ENCODE measurements at regions not wholly inside any gene's neighbourhood (a gene's known extent, or its start where the extent isn't known, plus 50 kb on each side); places are given as distances from the start of the nearest gene placed in this dataset.

GRCh38 chr3:151579571-151580270 is 118.9 kb upstream of the IGSF10 start:
- Histone ChIP-seq H3K14ac (ENCODE audit: insufficient read length) (no peak overlapping the region), H3K27ac (ENCODE audit: low read depth, low read length) (no peak overlapping the region), H3K9ac (replicated peaks in 1 of 4; ENCODE audit: extremely low read depth in 1 of 4, low read depth in 3 of 4, low read length in 3 of 4) (no peak overlapping the region), H3K4ac (replicated peaks; ENCODE audit: insufficient read length, low read depth, low read length) (no peak overlapping the region), H3K4me1 (replicated peaks in 1 of 4; ENCODE audit: control insufficient read depth in 3 of 4, insufficient read depth in 4 of 4, low read length in 3 of 4) (peaks cover 0 to 3% (median 0%) of the 10 kb centered on the region in 4 experiments; a peak in 1 of 7 replicates), H3K79me2 (ENCODE audit: control insufficient read depth in 1 of 2, insufficient read depth in 2 of 2, low read length in 2 of 2) (no peaks in the 10 kb centered on the region), H4K8ac (ENCODE audit: extremely low read depth, insufficient read depth, low read length) (no peak overlapping the region), H3K23me2 (ENCODE audit: low read depth, low read length) (no peaks in the 10 kb centered on the region), H4K20me1 (replicated peaks in 1 of 2; ENCODE audit: control insufficient read depth in 1 of 2, insufficient read depth in 2 of 2, low read length in 2 of 2) (no peaks in the 10 kb centered on the region), H4K91ac (replicated peaks; ENCODE audit: insufficient read length, low read length) (no peak overlapping the region), H3K4me3 (ENCODE audit: extremely low read depth in 1 of 4, insufficient read depth in 2 of 4, low read depth in 3 of 4, low read length in 4 of 4) (no peak overlapping the region), H3K27me3 (replicated peaks in 1 of 4; ENCODE audit: control insufficient read depth in 3 of 4, extremely low read depth in 1 of 4, insufficient read depth in 3 of 4, low read length in 3 of 4) (no peaks in the 10 kb centered on the region), H2BK20ac (ENCODE audit: low read length) (no peak overlapping the region), H3K56ac (replicated peaks; ENCODE audit: insufficient read length, low read depth, low read length) (no peak overlapping the region), H3K23ac (ENCODE audit: insufficient read length) (no peak overlapping the region), H2AFZ (ENCODE audit: low read length) (no peak overlapping the region), H2BK5ac (ENCODE audit: low read depth, low read length) (no peak overlapping the region), H3K36me3 (ENCODE audit: control insufficient read depth in 2 of 4, insufficient read depth in 4 of 4, low read length in 3 of 4) (no peaks in the 10 kb centered on the region; a peak in 1 of 8 replicates), H2AK5ac (ENCODE audit: low read depth, low read length) (no peak overlapping the region), H2BK12ac (ENCODE audit: low read depth, low read length) (no peak overlapping the region), H2BK120ac (replicated peaks; ENCODE audit: low read depth, low read length) (no peak overlapping the region), H3K9me3 (ENCODE audit: insufficient read depth in 2 of 2, low read depth in 1 of 2, low read length in 1 of 2) (peaks cover 5 to 11% of the 10 kb centered on the region in 2 experiments; a peak in 2 of 4 replicates), H3K18ac (ENCODE audit: extremely low read depth, low read length) (no peak overlapping the region), H4K5ac (ENCODE audit: insufficient read length, low read depth, low read length) (no peak overlapping the region), H2BK15ac (ENCODE audit: low read length) (no peak overlapping the region), H3K4me2 (ENCODE audit: insufficient read depth in 1 of 2, low read depth in 2 of 2, low read length in 2 of 2) (no peak overlapping the region), H3K79me1 (ENCODE audit: low read depth, low read length) (no peaks in the 10 kb centered on the region)
- DNase-seq (ENCODE audit: low read depth in 1 of 2, low spot score in 2 of 2) (no peak), FAIRE-seq (no peak)
- 90% methylated on average over 3 of the region's 3 CpGs; no CpG with 5 or more reads in 1 of the 2 experiments for WGBS, 2 experiments (ENCODE audit: extremely low coverage in 1 of 2, insufficient coverage in 1 of 2, insufficient read length in 1 of 2, insufficient replicate concordance in 2 of 2, low coverage in 1 of 2, low lambda C conversion rate in 2 of 2, missing lambda C conversion rate in 1 of 2)
- ChIA-PET POLR2A (ENCODE audit: partially characterized antibody) (no interaction called here), CTCF (ENCODE audit: partially characterized antibody) (interaction anchor here (0.6 kb wide), 1 partner anchor 13 kb away, joined by 4 read pairs; no protein-coding TSS in a partner anchor)
- TF ChIP-seq KDM5A (IDR thresholded peaks at IDR 0.05; ENCODE audit: low read length) (no peak), CEBPB (IDR thresholded peaks at IDR 0.05; ENCODE audit: low read depth, low read length) (no peak), YY1 (IDR thresholded peaks at IDR 0.05; ENCODE audit: low read depth, low read length) (no peak), TAF7 (optimal IDR thresholded peaks at IDR 0.05; ENCODE audit: borderline replicate concordance, low read depth, low read length) (no peak), SRF (IDR thresholded peaks at IDR 0.05; ENCODE audit: low read depth, low read length) (no peak), SIN3A (conservative IDR thresholded peaks at IDR 0.05 in 1 of 2, IDR thresholded peaks at IDR 0.05 in 1 of 2; ENCODE audit: low read depth in 1 of 2, low read length in 2 of 2) (no peak), POLR2AphosphoS5 (IDR thresholded peaks at IDR 0.05; ENCODE audit: low read depth, low read length) (no peak), RBBP5 (IDR thresholded peaks at IDR 0.05; ENCODE audit: borderline replicate concordance, low read depth, low read length) (no peak), RFX5 (IDR thresholded peaks at IDR 0.05; ENCODE audit: borderline replicate concordance, low read depth, low read length) (no peak), CHD2 (IDR thresholded peaks at IDR 0.05; ENCODE audit: low read length) (no peak), BACH1 (IDR thresholded peaks at IDR 0.05; ENCODE audit: low read length) (no peak), SUZ12 (IDR thresholded peaks at IDR 0.05; ENCODE audit: low read length) (no peak), MAFK (IDR thresholded peaks at IDR 0.05; ENCODE audit: low read depth, low read length) (no peak), POU5F1 (IDR thresholded peaks at IDR 0.05; ENCODE audit: low read depth, low read length) (no peak)
